ENCODE measurements at regions not wholly inside any gene's neighbourhood (a gene's known extent, or its start where the extent isn't known, plus 50 kb on each side); places are given as distances from the start of the nearest gene placed in this dataset.
"Not testable (repeated sequence)": the region's sequence is repeated elsewhere in the genome, so short reads cannot be mapped to it uniquely, and the experiment has no call there.

- no peak for DNase-seq (ENCODE audit: low spot score)
These were observed 135.6 kb upstream of the ZNF536 start for GRCh38 chr19:30236587-30236986.

GRCh38 chr19:30237140-30237539 lies 135.0 kb upstream of the ZNF536 start:
- DNase-seq (ENCODE audit: low spot score): no peak

GRCh38 chr19:30240904-30241695 lies 131.1 kb upstream of the ZNF536 start:
- no peak for DNase-seq (ENCODE audit: low spot score)

GRCh38 chr19:30244533-30244932 lies 127.7 kb upstream of the ZNF536 start:
- DNase-seq (ENCODE audit: low spot score): no peak

- DNase-seq (ENCODE audit: low spot score): no peak
These were observed 126.7 kb upstream of the ZNF536 start for GRCh38 chr19:30245401-30246039.

GRCh38 chr19:30249911-30250310 lies 122.3 kb upstream of the ZNF536 start:
- no peak for DNase-seq (ENCODE audit: low spot score)

- DNase-seq (ENCODE audit: low spot score): no peak
These were observed 120.0 kb upstream of the ZNF536 start for GRCh38 chr19:30252214-30252613.

GRCh38 chr19:30253581-30253996 lies 118.6 kb upstream of the ZNF536 start:
- peak; percentile 58 for DNase-seq (ENCODE audit: low spot score)

- no peak for DNase-seq (ENCODE audit: low spot score)
These were observed 118.0 kb upstream of the ZNF536 start for GRCh38 chr19:30254158-30254557.

GRCh38 chr19:30254789-30255188 lies 117.4 kb upstream of the ZNF536 start:
- DNase-seq (ENCODE audit: low spot score): no peak

GRCh38 chr19:30255791-30256495 lies 116.2 kb upstream of the ZNF536 start:
- DNase-seq (ENCODE audit: low spot score): no peak

GRCh38 chr19:30256496-30256850 lies 115.7 kb upstream of the ZNF536 start:
- DNase-seq (ENCODE audit: low spot score): no peak

- no peak for DNase-seq (ENCODE audit: low spot score)
These were observed 108.3 kb upstream of the ZNF536 start for GRCh38 chr19:30263830-30264381.

GRCh38 chr19:30265918-30266317 lies 106.3 kb upstream of the ZNF536 start:
- not testable (repeated sequence) for DNase-seq (ENCODE audit: low spot score)

- DNase-seq (ENCODE audit: low spot score): no peak
These were observed 105.5 kb upstream of the ZNF536 start for GRCh38 chr19:30266687-30267086.

- no peak for DNase-seq (ENCODE audit: low spot score)
These were observed 104.9 kb upstream of the ZNF536 start for GRCh38 chr19:30267332-30267731.

- DNase-seq (ENCODE audit: low spot score): no peak
These were observed 103.6 kb upstream of the ZNF536 start for GRCh38 chr19:30268601-30269000.

- DNase-seq (ENCODE audit: low spot score): no peak
These were observed 102.5 kb upstream of the ZNF536 start for GRCh38 chr19:30269638-30270037.

GRCh38 chr19:30271816-30272215 lies 100.4 kb upstream of the ZNF536 start:
- no peak for DNase-seq (ENCODE audit: low spot score)

GRCh38 chr19:30272554-30272953 lies 99.6 kb upstream of the ZNF536 start:
- DNase-seq (ENCODE audit: low spot score): no peak

- no peak for DNase-seq (ENCODE audit: low spot score)
These were observed 99.0 kb upstream of the ZNF536 start for GRCh38 chr19:30273184-30273583.

GRCh38 chr19:30274987-30275386 lies 97.2 kb upstream of the ZNF536 start:
- no peak for DNase-seq (ENCODE audit: low spot score)
